GM18907 (cell line): ENCODE measurements at regions not wholly inside any gene's neighbourhood (a gene's known extent, or its start where the extent isn't known, plus 50 kb on each side); places are given as distances from the start of the nearest gene placed in this dataset.

Experiments
- ATAC-seq: cut with Tn5 transposase; IDR thresholded peaks from one replicate; pipeline ENCODE4 v1.9.1; 2021; ENCODE audit warnings: mild to moderate bottlenecking, moderate library complexity; ENCODE audit not compliant: unreplicated experiment

GRCh38 chr10:4138146-4138721 lies 353.2 kb upstream of the KLF6 start:
- ATAC-seq: no peak

- ATAC-seq: no peak
Measured at GRCh38 chr10:4137299-4137698, 352.3 kb upstream of the KLF6 start.

GRCh38 chr10:4136121-4136520 lies 351.1 kb upstream of the KLF6 start:
- ATAC-seq: peak; percentile 90

- ATAC-seq: no peak
Measured at GRCh38 chr10:4132216-4132556, 347.2 kb upstream of the KLF6 start.

GRCh38 chr10:4131407-4132215 lies 346.6 kb upstream of the KLF6 start:
- ATAC-seq: peak; percentile 69

- ATAC-seq: no peak
Measured at GRCh38 chr10:4130685-4131084, 345.7 kb upstream of the KLF6 start.

- ATAC-seq: no peak
Measured at GRCh38 chr10:4129866-4130477, 345.0 kb upstream of the KLF6 start.

GRCh38 chr10:4127518-4128315 lies 342.7 kb upstream of the KLF6 start:
- ATAC-seq: peak; percentile 74

- ATAC-seq: no peak
Measured at GRCh38 chr10:4125776-4126175, 340.8 kb upstream of the KLF6 start.

- peak; percentile 77 for ATAC-seq
Measured at GRCh38 chr10:4121502-4122380, 336.7 kb upstream of the KLF6 start.

GRCh38 chr10:4120096-4120853 lies 335.3 kb upstream of the KLF6 start:
- no peak for ATAC-seq

- no peak for ATAC-seq
Measured at GRCh38 chr10:4119107-4119506, 334.1 kb upstream of the KLF6 start.

GRCh38 chr10:4117604-4118003 lies 332.6 kb upstream of the KLF6 start:
- ATAC-seq: no peak

- ATAC-seq: no peak
Measured at GRCh38 chr10:4111643-4112042, 326.6 kb upstream of the KLF6 start.

GRCh38 chr10:4109469-4109868 lies 324.5 kb upstream of the KLF6 start:
- ATAC-seq: no peak

GRCh38 chr10:4108693-4109092 lies 323.7 kb upstream of the KLF6 start:
- ATAC-seq: no peak

- no peak for ATAC-seq
Measured at GRCh38 chr10:4107285-4107851, 322.4 kb upstream of the KLF6 start.

- ATAC-seq: no peak
Measured at GRCh38 chr10:4103603-4104002, 318.6 kb upstream of the KLF6 start.

GRCh38 chr10:4102802-4103344 lies 317.9 kb upstream of the KLF6 start:
- no peak for ATAC-seq
